RWPE1 (cell line): ENCODE measurements at regions not wholly inside any gene's neighbourhood (a gene's known extent, or its start where the extent isn't known, plus 50 kb on each side); places are given as distances from the start of the nearest gene placed in this dataset.

Source experiments
- CTCF ChIA-PET: fragments of 350-600 bp; sonication (Branson Sonifier 250); formaldehyde crosslinking; extraction: SDS; loops from one replicate; lab custom pipeline; 2021; lab: Yijun Ruan, JAX
- POLR2A ChIA-PET: fragments of 400-600 bp; formaldehyde crosslinking; extraction: SDS; loops from one replicate; lab custom pipeline; 2020; ENCODE audit warnings: antibody characterized with exemption; ENCODE audit not compliant: low non-redundant PET; lab: Yijun Ruan, JAX
- DNase-seq: peaks from one replicate; pipeline ENCODE4 v3.0.0; 2012; ENCODE audit warnings: low spot score
- H3K27ac ChIP-seq: fragments of 450-650 bp; 2 replicates; pipeline ENCODE4 v1.5.1; 2017
- TF ChIP-seq, protein P1 (sequence below): fragments of 450-650 bp; conservative IDR thresholded peaks from 2 replicates; pipeline ENCODE4 v1.5.1; 2017; ENCODE audit warnings: low read depth, mild to moderate bottlenecking

DNA sequence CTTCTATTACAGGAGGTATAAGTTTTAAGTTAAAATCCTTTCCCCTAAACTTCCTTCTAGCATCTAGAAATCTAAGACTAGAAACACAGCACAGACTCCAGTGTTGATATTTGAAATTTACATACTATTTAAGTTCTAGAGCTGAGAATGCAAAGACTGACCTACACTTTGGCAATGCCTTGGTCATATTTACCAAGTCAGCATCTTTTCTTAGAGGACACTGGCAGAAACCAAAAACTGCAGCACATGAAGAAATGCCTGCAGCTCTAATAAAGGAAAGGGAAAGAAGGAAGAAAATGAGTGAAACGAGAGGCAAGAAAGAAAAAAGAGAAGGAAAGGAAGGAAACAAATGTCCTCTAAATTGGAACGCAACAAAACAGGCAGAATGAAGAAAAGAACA is 443.7 kb upstream of the RASGEF1B start:
- CTCF ChIA-PET = interaction anchor here (0.6 kb wide), 1 partner anchor 129 kb away, joined by 6 read pairs; no protein-coding TSS in a partner anchor
- POLR2A ChIA-PET = no interaction called here

DNA sequence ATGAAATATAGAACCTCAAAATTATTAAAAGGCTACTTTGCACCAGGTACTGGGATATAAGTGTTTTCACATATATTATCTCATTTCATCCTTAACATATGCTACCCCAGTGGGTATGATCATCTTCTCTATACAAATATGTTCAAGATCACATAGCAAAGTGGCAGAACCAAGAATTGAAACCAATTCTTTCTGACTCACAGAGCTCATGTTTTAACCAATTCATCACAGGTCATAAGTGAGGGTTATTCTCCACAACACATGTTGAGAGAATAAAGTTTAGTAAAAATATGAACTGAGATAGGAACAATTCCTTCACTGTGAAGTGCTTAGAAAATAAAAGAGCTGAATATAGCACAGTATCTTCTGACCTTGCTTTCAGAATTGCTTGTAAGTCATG is 442.9 kb upstream of the RASGEF1B start:
- H3K27ac ChIP-seq = no peak overlapping the region
- TF ChIP-seq, protein P1, sequence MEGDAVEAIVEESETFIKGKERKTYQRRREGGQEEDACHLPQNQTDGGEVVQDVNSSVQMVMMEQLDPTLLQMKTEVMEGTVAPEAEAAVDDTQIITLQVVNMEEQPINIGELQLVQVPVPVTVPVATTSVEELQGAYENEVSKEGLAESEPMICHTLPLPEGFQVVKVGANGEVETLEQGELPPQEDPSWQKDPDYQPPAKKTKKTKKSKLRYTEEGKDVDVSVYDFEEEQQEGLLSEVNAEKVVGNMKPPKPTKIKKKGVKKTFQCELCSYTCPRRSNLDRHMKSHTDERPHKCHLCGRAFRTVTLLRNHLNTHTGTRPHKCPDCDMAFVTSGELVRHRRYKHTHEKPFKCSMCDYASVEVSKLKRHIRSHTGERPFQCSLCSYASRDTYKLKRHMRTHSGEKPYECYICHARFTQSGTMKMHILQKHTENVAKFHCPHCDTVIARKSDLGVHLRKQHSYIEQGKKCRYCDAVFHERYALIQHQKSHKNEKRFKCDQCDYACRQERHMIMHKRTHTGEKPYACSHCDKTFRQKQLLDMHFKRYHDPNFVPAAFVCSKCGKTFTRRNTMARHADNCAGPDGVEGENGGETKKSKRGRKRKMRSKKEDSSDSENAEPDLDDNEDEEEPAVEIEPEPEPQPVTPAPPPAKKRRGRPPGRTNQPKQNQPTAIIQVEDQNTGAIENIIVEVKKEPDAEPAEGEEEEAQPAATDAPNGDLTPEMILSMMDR = no peak
- DNase-seq = no peak
- POLR2A ChIA-PET = no interaction called here
- CTCF ChIA-PET = interaction anchor here (0.6 kb wide), 1 partner anchor 130 kb away, joined by 6 read pairs; no protein-coding TSS in a partner anchor

More for the DNA sequence above, 443.7 kb upstream of the RASGEF1B start:
- TF ChIP-seq, protein P1 = no peak
- no peak for DNase-seq
- H3K27ac ChIP-seq = no peak overlapping the region

DNA sequence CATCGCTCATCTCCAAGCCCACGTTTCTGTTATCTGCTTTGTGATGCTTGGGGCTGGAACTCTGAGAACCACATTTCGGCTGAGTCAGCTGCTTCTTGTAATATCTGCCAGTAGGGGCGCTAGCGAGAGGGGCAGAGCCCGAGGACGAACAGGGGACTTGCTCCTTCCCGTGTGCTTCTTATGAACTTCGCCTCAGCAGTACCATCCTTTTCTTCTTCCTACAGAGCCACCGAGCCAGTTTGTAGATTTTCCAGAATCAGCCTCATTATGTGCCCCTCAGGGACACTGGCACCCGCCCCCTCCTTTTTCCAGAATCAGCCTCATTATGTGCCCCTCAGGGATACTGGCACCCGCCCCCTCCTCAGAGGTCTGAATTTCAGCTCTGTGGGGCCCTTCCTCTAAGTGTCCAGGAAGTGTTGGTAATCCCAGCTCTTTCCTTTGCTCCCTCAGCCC is 441.7 kb upstream of the RASGEF1B start:
- TF ChIP-seq, protein P1 = peak; percentile 59
- ChIA-PET POLR2A (no interaction called here), CTCF (interaction anchor here (0.6 to 0.9 kb wide), 16 partner anchors 8 to 1600 kb away, joined by 3 to 12 read pairs (median 3); no protein-coding TSS in a partner anchor)
- peak; percentile 58 for DNase-seq
- no peak overlapping the region for H3K27ac ChIP-seq

DNA sequence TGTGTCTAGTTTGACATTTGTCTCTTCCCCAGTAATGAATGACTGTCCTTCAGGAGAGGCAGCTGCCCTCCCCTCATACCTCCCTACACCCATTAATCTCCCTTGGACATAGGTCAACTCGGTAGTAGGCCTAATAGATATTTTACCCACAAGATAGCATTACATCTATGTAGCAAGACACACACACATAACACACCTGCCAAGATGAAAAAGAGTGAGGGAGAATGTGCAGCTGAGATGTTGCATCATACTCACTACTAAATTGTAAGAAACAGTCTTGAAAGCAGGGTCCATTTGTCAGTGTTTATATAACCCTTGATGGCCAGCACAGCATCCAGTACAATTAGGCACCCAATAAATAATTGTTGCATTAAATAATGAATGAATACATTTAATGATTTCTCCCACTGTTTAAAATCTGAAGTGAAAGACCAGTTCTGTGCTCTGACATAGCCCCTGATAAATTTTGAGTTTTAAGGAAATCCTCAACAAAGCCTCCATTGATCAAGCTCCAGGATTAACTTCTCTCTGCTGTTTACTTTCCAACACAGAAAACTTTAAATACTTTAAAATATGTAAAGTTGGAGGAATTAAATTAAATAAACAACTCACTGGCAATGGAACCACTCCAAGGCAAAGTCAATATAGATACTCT is 440.8 kb upstream of the RASGEF1B start:
- H3K27ac ChIP-seq = no peak overlapping the region
- ChIA-PET CTCF (interaction anchor here (0.6 to 0.9 kb wide), 10 partner anchors 8 to 1599 kb away, joined by 3 to 12 read pairs (median 3); no protein-coding TSS in a partner anchor), POLR2A (no interaction called here)
- TF ChIP-seq, protein P1 = no peak
- no peak for DNase-seq

DNA sequence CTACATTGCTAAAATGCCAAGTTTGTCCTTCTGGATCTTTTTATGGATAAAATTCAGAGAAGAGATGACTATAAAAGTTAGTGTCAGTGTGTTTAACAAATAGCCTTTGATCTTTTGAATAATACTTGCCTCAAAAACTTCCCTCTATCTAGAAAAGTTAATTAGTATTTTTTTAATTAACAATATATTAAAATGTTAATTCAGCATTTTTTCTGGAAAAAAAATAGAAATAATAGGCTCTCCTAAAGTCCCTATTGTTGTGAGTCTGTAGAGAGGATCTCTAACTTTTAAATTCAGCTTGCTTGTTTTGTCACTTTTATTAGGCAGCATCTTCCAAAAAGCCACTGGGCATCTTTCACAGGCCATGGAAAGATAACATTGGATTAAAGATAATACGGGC is 435.2 kb upstream of the RASGEF1B start:
- no peak for DNase-seq
- CTCF ChIA-PET = no interaction called here
- POLR2A ChIA-PET = no interaction called here

DNA sequence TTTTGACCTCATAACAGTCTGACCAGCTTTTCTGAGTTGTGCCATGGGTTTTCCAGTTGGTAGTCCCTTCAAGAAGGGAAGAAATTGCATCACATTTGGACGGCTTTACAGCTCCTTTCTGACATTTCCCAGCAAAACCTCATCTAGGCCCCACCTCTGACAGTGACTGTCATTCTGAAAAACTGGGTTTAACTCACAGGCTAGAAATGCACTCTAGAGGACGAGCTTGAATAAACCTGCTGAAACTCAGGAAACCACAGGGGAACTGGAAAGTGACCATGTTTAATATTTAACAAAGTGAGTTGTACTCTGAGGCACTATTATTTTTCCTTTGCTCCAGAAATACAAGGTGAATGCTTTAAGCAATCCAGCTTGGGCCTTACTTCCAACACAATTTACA is 434.3 kb upstream of the RASGEF1B start:
- DNase-seq = no peak
- no peak overlapping the region for H3K27ac ChIP-seq
- POLR2A ChIA-PET = no interaction called here
- CTCF ChIA-PET = interaction anchor here (0.6 kb wide), 1 partner anchor 767 kb away, joined by 3 read pairs; no protein-coding TSS in a partner anchor
- TF ChIP-seq, protein P1 = no peak

More for the DNA sequence above, 435.2 kb upstream of the RASGEF1B start:
- TF ChIP-seq, protein P1 = no peak
- H3K27ac ChIP-seq = no peak overlapping the region
